Uterus (tissue), 2 donors: ENCODE measurements at regions not wholly inside any gene's neighbourhood (a gene's known extent, or its start where the extent isn't known, plus 50 kb on each side); places are given as distances from the start of the nearest gene placed in this dataset.

Source experiments
- POLR2A ChIP-seq, 2 donors: fragments of 450-650 bp; IDR thresholded peaks; one replicate each; pipeline ENCODE4 v1.6.1; 2016; ENCODE audit warnings: antibody characterized with exemption in 2 of 2, mild to moderate bottlenecking in 1 of 2, moderate library complexity in 1 of 2
- TF ChIP-seq, protein P1 (sequence below), 4 experiments: fragments of 200-600 bp in 2 of 4; fragments of 450-650 bp in 2 of 4; sonication (generic) in 2 of 4; IDR thresholded peaks; one replicate each; pipeline ENCODE4 v1.5.1; 2016 to 2019; ENCODE audit warnings: antibody characterized with exemption in 4 of 4, mild to moderate bottlenecking in 2 of 4, moderate library complexity in 1 of 4

DNA sequence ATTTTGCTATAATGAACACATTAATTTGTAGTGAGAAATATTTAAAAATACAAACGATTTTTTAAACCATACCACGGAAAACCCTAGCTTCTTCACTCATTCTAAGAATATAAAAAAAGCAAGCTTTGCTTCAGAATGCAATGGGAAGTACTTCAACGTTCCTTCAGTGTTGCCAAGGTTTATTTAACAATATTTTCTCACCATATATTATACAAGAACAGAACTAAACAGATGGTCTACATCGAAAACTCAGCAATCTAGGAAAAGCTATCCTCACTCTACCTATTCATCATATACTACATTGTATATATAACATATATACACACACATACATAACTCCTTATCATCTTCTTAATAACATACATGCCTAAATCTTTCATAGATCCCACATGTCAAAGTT is 1047.4 kb downstream of the IGSF11 start:
- TF ChIP-seq POLR2A (IDR thresholded peaks at IDR 0.05) = no peak
- TF ChIP-seq, protein P1, sequence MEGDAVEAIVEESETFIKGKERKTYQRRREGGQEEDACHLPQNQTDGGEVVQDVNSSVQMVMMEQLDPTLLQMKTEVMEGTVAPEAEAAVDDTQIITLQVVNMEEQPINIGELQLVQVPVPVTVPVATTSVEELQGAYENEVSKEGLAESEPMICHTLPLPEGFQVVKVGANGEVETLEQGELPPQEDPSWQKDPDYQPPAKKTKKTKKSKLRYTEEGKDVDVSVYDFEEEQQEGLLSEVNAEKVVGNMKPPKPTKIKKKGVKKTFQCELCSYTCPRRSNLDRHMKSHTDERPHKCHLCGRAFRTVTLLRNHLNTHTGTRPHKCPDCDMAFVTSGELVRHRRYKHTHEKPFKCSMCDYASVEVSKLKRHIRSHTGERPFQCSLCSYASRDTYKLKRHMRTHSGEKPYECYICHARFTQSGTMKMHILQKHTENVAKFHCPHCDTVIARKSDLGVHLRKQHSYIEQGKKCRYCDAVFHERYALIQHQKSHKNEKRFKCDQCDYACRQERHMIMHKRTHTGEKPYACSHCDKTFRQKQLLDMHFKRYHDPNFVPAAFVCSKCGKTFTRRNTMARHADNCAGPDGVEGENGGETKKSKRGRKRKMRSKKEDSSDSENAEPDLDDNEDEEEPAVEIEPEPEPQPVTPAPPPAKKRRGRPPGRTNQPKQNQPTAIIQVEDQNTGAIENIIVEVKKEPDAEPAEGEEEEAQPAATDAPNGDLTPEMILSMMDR (IDR thresholded peaks at IDR 0.05) = no peak
